HepG2 (cell line): ENCODE measurements at regions not wholly inside any gene's neighbourhood (a gene's known extent, or its start where the extent isn't known, plus 50 kb on each side); places are given as distances from the start of the nearest gene placed in this dataset.

Experiments used
- CENPX ChIP-seq: sonication (generic); formaldehyde crosslinking; IDR thresholded peaks from 2 replicates; pipeline ENCODE4 v1.9.0; 2021; ENCODE audit warnings: mild to moderate bottlenecking, missing genetic modification reagents, moderate library complexity
- ELF1 ChIP-seq: sonication (generic); formaldehyde crosslinking; IDR thresholded peaks from 2 replicates; pipeline ENCODE4 v1.4.0; 2020; ENCODE audit warnings: missing genetic modification reagents
- GABPA ChIP-seq, 2 experiments: IDR thresholded peaks; 2 replicates each; pipeline ENCODE4 v1.6.1; 2011 to 2016; ENCODE audit warnings: low read depth in 2 of 2, low read length in 1 of 2, missing biosample characterization in 1 of 2, missing genetic modification characterization in 1 of 2
- HDAC6 ChIP-seq: fragments of 200-600 bp; sonication (generic); IDR thresholded peaks from 2 replicates; pipeline ENCODE4 v1.7.0; 2017; ENCODE audit warnings: mild to moderate bottlenecking, antibody characterized with exemption, low read length, low read depth
- JUNB ChIP-seq: sonication (generic); formaldehyde crosslinking; IDR thresholded peaks from 2 replicates; pipeline ENCODE4 v1.8.0; 2022; ENCODE audit warnings: missing genetic modification reagents, mild to moderate bottlenecking, borderline replicate concordance
- MXD4 ChIP-seq: IDR thresholded peaks from 2 replicates; pipeline ENCODE4 v1.6.1; 2016; ENCODE audit warnings: mild to moderate bottlenecking, missing biosample characterization, missing genetic modification reagents
- MZF1 ChIP-seq: sonication (generic); formaldehyde crosslinking; IDR thresholded peaks from 2 replicates; pipeline ENCODE4 v1.8.1; 2023; ENCODE audit warnings: mild to moderate bottlenecking, missing genetic modification reagents, borderline replicate concordance
- NONO ChIP-seq, 2 experiments: fragments of 450-650 bp in 1 of 2; sonication (generic) in 1 of 2; formaldehyde crosslinking in 1 of 2; IDR thresholded peaks in 1 of 2; conservative IDR thresholded peaks in 1 of 2; 2 replicates each; pipeline versions ENCODE4 v1.6.1 to v1.8.0; 2017 to 2022; ENCODE audit warnings: mild to moderate bottlenecking in 1 of 2, missing genetic modification reagents in 1 of 2, moderate library complexity in 1 of 2
- SMAD3 ChIP-seq: sonication (generic); formaldehyde crosslinking; IDR thresholded peaks from 2 replicates; pipeline ENCODE4 v1.4.0; 2020; ENCODE audit warnings: missing genetic modification reagents
- SP1 ChIP-seq, 2 experiments: fragments of 450-650 bp in 1 of 2; sonication (generic) in 1 of 2; formaldehyde crosslinking in 1 of 2; IDR thresholded peaks; 2 replicates each; pipeline versions ENCODE4 v1.4.0 to v1.6.1; 2016 to 2020; ENCODE audit warnings: missing genetic modification reagents in 1 of 2
- TSC22D2 ChIP-seq: sonication (generic); formaldehyde crosslinking; IDR thresholded peaks from 2 replicates; pipeline ENCODE4 v1.5.1; 2020; ENCODE audit warnings: missing genetic modification reagents, mild to moderate bottlenecking, borderline replicate concordance
- ZFX ChIP-seq: sonication (generic); formaldehyde crosslinking; IDR thresholded peaks from 2 replicates; pipeline ENCODE4 v1.4.0; 2020; ENCODE audit warnings: mild to moderate bottlenecking, low read depth, missing genetic modification reagents, moderate library complexity
- ZNF775 ChIP-seq: sonication (generic); formaldehyde crosslinking; IDR thresholded peaks from 2 replicates; pipeline ENCODE4 v1.4.0; 2020; ENCODE audit warnings: missing genetic modification reagents, mild to moderate bottlenecking, moderate library complexity, borderline replicate concordance
- TF ChIP-seq, protein P1 (sequence below): sonication (generic); formaldehyde crosslinking; IDR thresholded peaks from 2 replicates; pipeline ENCODE4 v1.5.0; 2020; ENCODE audit warnings: mild to moderate bottlenecking, low read depth, missing genetic modification reagents, borderline replicate concordance
- TF ChIP-seq, protein P2 (sequence below): sonication (generic); formaldehyde crosslinking; IDR thresholded peaks from 2 replicates; pipeline ENCODE4 v1.8.0; 2022; ENCODE audit warnings: mild to moderate bottlenecking, missing genetic modification reagents, moderate library complexity
- TF ChIP-seq, protein P3 (sequence below): sonication (generic); formaldehyde crosslinking; IDR thresholded peaks from 2 replicates; pipeline ENCODE4 v1.4.0; 2020; ENCODE audit warnings: missing genetic modification reagents
- TF ChIP-seq, protein P4 (sequence below): sonication (generic); formaldehyde crosslinking; IDR thresholded peaks from 2 replicates; pipeline ENCODE4 v1.5.0; 2020; ENCODE audit warnings: mild to moderate bottlenecking, missing genetic modification reagents
- TF ChIP-seq, protein P5 (sequence below): sonication (generic); formaldehyde crosslinking; IDR thresholded peaks from 2 replicates; pipeline ENCODE4 v1.4.0; 2020; ENCODE audit warnings: missing genetic modification reagents, mild to moderate bottlenecking, borderline replicate concordance

DNA sequence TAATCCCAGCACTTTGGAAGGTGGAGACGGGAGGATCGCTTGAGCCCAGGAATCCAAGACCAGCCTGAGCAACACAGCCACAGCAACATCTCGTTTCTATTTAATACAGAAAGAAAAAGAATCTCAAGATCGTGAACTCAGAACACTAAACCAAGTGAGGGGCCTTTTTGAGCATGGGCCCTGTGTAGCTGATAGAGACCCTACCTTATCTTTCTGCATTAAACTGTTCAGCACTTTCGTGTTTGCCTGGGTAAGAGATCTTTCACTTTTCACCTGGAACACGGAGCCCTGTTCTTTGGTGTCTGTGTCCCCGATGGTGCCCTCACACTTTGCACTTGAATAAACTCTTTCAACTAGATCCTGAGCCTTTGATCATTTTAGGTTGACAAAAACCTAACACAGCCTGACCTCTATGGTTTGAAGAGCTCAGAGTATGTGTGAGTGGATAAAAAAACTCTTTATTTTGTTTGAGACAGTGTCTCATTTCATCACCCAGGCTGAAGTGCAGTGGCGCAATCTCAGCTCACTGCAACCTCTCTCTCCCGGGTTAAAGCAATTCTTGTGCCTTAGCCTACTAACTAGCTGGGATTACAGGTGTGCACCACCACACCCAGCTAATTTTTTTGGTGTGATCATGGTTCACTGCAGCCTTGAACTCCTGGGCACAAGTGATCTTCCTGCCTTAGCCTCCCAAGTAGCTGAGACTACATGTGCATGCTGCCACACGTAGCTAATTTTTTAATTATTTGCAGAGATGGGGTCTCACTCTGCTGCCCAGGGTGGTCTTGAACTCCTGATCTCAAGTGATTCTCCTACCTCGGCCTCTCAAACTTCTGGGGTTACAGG, 83.8 kb upstream of the GRIN2A start (continued):
- no peak for TF ChIP-seq GABPA (IDR thresholded peaks at IDR 0.05; ENCODE audit: low read depth, low read length)
- TF ChIP-seq GABPA (CRISPR knock-in tag; IDR thresholded peaks at IDR 0.05; ENCODE audit: low read depth): no peak; the same call in 1 of the 2 replicates
- 0 out of 2 replicates have a peak, but pooled peaks have one; percentile 24 for TF ChIP-seq ZNF775 (CRISPR knock-in tag)
- TF ChIP-seq, protein P1, sequence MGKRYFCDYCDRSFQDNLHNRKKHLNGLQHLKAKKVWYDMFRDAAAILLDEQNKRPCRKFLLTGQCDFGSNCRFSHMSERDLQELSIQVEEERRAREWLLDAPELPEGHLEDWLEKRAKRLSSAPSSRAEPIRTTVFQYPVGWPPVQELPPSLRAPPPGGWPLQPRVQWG (CRISPR knock-in tag): no peak
- no peak for TF ChIP-seq CENPX (CRISPR knock-in tag)
- TF ChIP-seq MZF1 (CRISPR knock-in tag): no peak
- 0 out of 2 replicates have a peak, but pooled peaks have one; percentile 40 for TF ChIP-seq TSC22D2 (CRISPR knock-in tag)
- TF ChIP-seq SMAD3 (CRISPR knock-in tag): peak; percentile 99
- peak; percentile 50; the same call in 1 of the 2 replicates for TF ChIP-seq ZFX (CRISPR knock-in tag)
- TF ChIP-seq JUNB (CRISPR knock-in tag): peak; percentile 8; the same call in 1 of the 2 replicates
- TF ChIP-seq, protein P2, sequence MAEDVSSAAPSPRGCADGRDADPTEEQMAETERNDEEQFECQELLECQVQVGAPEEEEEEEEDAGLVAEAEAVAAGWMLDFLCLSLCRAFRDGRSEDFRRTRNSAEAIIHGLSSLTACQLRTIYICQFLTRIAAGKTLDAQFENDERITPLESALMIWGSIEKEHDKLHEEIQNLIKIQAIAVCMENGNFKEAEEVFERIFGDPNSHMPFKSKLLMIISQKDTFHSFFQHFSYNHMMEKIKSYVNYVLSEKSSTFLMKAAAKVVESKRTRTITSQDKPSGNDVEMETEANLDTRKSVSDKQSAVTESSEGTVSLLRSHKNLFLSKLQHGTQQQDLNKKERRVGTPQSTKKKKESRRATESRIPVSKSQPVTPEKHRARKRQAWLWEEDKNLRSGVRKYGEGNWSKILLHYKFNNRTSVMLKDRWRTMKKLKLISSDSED (CRISPR knock-in tag): no peak
- TF ChIP-seq NONO (IDR thresholded peaks at IDR 0.05): no peak
- peak; percentile 98 for TF ChIP-seq NONO (CRISPR knock-in tag; conservative IDR thresholded peaks at IDR 0.05)
- TF ChIP-seq, protein P3, sequence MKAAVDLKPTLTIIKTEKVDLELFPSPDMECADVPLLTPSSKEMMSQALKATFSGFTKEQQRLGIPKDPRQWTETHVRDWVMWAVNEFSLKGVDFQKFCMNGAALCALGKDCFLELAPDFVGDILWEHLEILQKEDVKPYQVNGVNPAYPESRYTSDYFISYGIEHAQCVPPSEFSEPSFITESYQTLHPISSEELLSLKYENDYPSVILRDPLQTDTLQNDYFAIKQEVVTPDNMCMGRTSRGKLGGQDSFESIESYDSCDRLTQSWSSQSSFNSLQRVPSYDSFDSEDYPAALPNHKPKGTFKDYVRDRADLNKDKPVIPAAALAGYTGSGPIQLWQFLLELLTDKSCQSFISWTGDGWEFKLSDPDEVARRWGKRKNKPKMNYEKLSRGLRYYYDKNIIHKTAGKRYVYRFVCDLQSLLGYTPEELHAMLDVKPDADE: no peak
- peak; percentile 90 for TF ChIP-seq MXD4 (CRISPR knock-in tag)
- no peak for TF ChIP-seq SP1 (IDR thresholded peaks at IDR 0.05)
- peak; percentile 59; the same call in 1 of the 2 replicates for TF ChIP-seq SP1 (CRISPR knock-in tag; IDR thresholded peaks at IDR 0.05)
- peak; percentile 63; the same call in 1 of the 2 replicates for TF ChIP-seq ELF1
- no peak for TF ChIP-seq HDAC6
- TF ChIP-seq, protein P4, sequence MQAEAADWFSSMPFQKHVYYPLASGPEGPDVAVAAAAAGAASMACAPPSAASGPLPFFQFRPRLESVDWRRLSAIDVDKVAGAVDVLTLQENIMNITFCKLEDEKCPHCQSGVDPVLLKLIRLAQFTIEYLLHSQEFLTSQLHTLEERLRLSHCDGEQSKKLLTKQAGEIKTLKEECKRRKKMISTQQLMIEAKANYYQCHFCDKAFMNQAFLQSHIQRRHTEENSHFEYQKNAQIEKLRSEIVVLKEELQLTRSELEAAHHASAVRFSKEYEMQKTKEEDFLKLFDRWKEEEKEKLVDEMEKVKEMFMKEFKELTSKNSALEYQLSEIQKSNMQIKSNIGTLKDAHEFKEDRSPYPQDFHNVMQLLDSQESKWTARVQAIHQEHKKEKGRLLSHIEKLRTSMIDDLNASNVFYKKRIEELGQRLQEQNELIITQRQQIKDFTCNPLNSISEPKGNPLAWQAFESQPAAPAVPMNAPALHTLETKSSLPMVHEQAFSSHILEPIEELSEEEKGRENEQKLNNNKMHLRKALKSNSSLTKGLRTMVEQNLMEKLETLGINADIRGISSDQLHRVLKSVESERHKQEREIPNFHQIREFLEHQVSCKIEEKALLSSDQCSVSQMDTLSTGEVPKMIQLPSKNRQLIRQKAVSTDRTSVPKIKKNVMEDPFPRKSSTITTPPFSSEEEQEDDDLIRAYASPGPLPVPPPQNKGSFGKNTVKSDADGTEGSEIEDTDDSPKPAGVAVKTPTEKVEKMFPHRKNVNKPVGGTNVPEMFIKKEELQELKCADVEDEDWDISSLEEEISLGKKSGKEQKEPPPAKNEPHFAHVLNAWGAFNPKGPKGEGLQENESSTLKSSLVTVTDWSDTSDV (CRISPR knock-in tag): no peak
- TF ChIP-seq, protein P5, sequence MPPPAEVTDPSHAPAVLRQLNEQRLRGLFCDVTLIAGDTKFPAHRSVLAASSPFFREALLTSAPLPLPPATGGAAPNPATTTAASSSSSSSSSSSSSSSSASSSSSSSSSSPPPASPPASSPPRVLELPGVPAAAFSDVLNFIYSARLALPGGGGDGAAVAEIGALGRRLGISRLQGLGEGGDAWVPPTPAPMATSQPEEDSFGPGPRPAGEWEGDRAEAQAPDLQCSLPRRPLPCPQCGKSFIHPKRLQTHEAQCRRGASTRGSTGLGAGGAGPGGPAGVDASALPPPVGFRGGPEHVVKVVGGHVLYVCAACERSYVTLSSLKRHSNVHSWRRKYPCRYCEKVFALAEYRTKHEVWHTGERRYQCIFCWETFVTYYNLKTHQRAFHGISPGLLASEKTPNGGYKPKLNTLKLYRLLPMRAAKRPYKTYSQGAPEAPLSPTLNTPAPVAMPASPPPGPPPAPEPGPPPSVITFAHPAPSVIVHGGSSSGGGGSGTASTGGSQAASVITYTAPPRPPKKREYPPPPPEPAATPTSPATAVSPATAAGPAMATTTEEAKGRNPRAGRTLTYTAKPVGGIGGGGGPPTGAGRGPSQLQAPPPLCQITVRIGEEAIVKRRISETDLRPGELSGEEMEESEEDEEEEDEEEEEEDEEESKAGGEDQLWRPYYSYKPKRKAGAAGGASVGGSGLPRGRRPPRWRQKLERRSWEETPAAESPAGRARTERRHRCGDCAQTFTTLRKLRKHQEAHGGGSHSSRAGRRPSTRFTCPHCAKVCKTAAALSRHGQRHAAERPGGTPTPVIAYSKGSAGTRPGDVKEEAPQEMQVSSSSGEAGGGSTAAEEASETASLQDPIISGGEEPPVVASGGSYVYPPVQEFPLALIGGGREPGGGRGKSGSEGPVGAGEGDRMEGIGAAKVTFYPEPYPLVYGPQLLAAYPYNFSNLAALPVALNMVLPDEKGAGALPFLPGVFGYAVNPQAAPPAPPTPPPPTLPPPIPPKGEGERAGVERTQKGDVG: peak; percentile 56; the same call in 1 of the 2 replicates
